Left ventricle myocardium inferior (tissue), 1 donor: ENCODE measurements at regions not wholly inside any gene's neighbourhood (a gene's known extent, or its start where the extent isn't known, plus 50 kb on each side); places are given as distances from the start of the nearest gene placed in this dataset.
A peak's percentile ranks its signal among the peaks of the same experiment; 100 is the strongest.

ENCODE experiments used
- DNase-seq: peaks from one replicate; pipeline ENCODE4 v3.0.0-alpha.2; 2020
- H3K27ac ChIP-seq: fragments of 200-600 bp; replicated peaks from 2 replicates; pipeline ENCODE4 v1.8.0; 2021
- H3K27me3 ChIP-seq: fragments of 200-600 bp; 2 replicates; pipeline ENCODE4 v1.8.0; 2021; ENCODE audit warnings: low read depth
- H3K36me3 ChIP-seq: fragments of 200-600 bp; 2 replicates; pipeline ENCODE4 v1.8.0; 2021
- H3K4me1 ChIP-seq: fragments of 200-600 bp; 2 replicates; pipeline ENCODE4 v1.8.0; 2021
- H3K4me3 ChIP-seq: fragments of 200-600 bp; 2 replicates; pipeline ENCODE4 v1.8.0; 2021; ENCODE audit warnings: mild to moderate bottlenecking, moderate library complexity
- H3K9me3 ChIP-seq: fragments of 200-600 bp; replicated peaks from 2 replicates; pipeline ENCODE4 v1.8.0; 2021
- CTCF ChIP-seq: fragments of 200-600 bp; IDR thresholded peaks from 2 replicates; pipeline ENCODE4 v1.8.0; 2021; ENCODE audit warnings: antibody characterized with exemption, mild to moderate bottlenecking, borderline replicate concordance
- intact Hi-C: fragments of 100-400 bp; cut with micrococcal nuclease; formaldehyde crosslinking; loops from one replicate; pipeline ENCODE4 v1.11.0; 2022
- donor health status: DM: no; HTN: yes; CAD: no; lungs with severe emphysema.

GRCh38 chr2:7539760-7540159 lies 622.5 kb downstream of the RNF144A start:
- H3K27ac ChIP-seq = no peak overlapping the region
- intact Hi-C loops = no loop called here
- H3K27me3 ChIP-seq = no peaks in the 10 kb centered on the region
- no peak overlapping the region for H3K4me3 ChIP-seq
- no peak for DNase-seq
- no peak for TF ChIP-seq CTCF
- H3K9me3 ChIP-seq = peaks cover 2% of the 10 kb centered on the region
- H3K4me1 ChIP-seq = no peaks in the 10 kb centered on the region
- H3K36me3 ChIP-seq = no peaks in the 10 kb centered on the region

GRCh38 chr2:7552825-7553570 lies 635.8 kb downstream of the RNF144A start:
- Histone ChIP-seq H3K4me1 (no peaks in the 10 kb centered on the region), H3K9me3 (no peaks in the 10 kb centered on the region), H3K4me3 (peak overlapping the region; percentile 17), H3K27me3 (peaks cover 25% of the 10 kb centered on the region), H3K27ac (no peak overlapping the region), H3K36me3 (no peaks in the 10 kb centered on the region)
- intact Hi-C loops = no loop called here
- no peak for TF ChIP-seq CTCF
- DNase-seq = no peak

DNA sequence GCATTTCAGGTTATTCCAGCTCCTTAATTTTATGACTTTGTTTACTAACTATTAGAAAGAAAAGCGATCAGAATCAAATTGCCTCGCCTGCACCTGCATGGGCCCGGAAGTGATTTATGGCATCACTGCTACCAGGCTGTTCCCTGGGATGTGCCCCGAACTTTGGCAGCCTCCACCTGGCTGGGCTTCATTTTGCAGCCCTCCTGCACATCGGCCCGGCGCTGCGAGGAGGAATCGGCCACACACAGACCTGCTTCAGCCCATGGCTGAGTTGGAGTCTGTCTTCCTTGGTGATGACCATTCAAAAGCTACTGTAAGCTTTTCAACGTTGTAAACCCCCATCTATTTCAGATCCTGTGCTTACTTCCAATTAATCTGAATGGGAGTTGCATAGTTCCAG lies 638.0 kb downstream of the RNF144A start:
- Histone ChIP-seq H3K36me3 (no peaks in the 10 kb centered on the region), H3K4me3 (no peak overlapping the region), H3K9me3 (no peaks in the 10 kb centered on the region), H3K27ac (no peak overlapping the region), H3K27me3 (peaks cover 25% of the 10 kb centered on the region), H3K4me1 (no peaks in the 10 kb centered on the region)
- no peak for TF ChIP-seq CTCF
- DNase-seq = no peak
- intact Hi-C loops = no loop called here

GRCh38 chr2:7557376-7557775 lies 640.2 kb downstream of the RNF144A start:
- no peak for TF ChIP-seq CTCF
- no peaks in the 10 kb centered on the region for H3K9me3 ChIP-seq

DNA sequence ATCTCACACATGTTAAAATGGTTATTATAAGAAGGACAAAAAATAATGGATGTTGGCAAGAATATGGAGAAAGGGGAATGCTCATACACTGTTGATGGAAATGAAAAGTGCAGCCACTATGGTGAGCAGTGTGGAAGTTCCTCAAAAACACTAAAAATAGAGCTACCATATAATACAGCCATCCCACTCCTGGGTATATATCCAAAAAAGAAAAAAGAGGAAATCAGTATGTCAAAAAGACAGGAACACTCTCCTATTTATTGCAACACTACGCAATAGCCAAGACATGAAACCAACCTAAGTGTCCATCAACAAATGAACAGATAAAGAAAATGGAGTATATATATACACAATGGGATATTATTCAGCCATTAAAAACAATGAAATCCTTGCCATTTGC lies 642.6 kb downstream of the RNF144A start:
- H3K4me1 ChIP-seq = no peaks in the 10 kb centered on the region
- intact Hi-C loops = no loop called here
- H3K9me3 ChIP-seq = no peaks in the 10 kb centered on the region
- no peak overlapping the region for H3K27ac ChIP-seq
- no peak for TF ChIP-seq CTCF
- H3K27me3 ChIP-seq = peaks cover 23% of the 10 kb centered on the region
- H3K36me3 ChIP-seq = no peaks in the 10 kb centered on the region
- DNase-seq = no peak
- no peak overlapping the region for H3K4me3 ChIP-seq

More at GRCh38 chr2:7557376-7557775, 640.2 kb downstream of the RNF144A start:
- Histone ChIP-seq H3K36me3 (no peaks in the 10 kb centered on the region), H3K27ac (no peak overlapping the region), H3K4me3 (no peak overlapping the region), H3K4me1 (no peaks in the 10 kb centered on the region), H3K27me3 (peaks cover 25% of the 10 kb centered on the region)
- no peak for DNase-seq
- intact Hi-C loops = no loop called here
